GM23338 (cell line): ENCODE measurements at regions not wholly inside any gene's neighbourhood (a gene's known extent, or its start where the extent isn't known, plus 50 kb on each side); places are given as distances from the start of the nearest gene placed in this dataset.

ENCODE experiments used
- ATAC-seq: fragments of 200-7000 bp; cut with Tn5 transposase; 3 replicates; pipeline ENCODE4 v1.9.1; 2020
- DNase-seq: peaks from one replicate; pipeline ENCODE4 v3.0.0-alpha.2; 2015; ENCODE audit warnings: low spot score
- H2AFZ ChIP-seq: fragments of 200-600 bp; sonication (generic); 2 replicates; pipeline ENCODE4 v1.8.0; 2016; ENCODE audit warnings: antibody characterized with exemption, mild to moderate bottlenecking, moderate library complexity
- H3F3A ChIP-seq: fragments of 200-600 bp; sonication (generic); replicated peaks from 2 replicates; pipeline ENCODE4 v1.8.0; 2017; ENCODE audit warnings: antibody characterized with exemption, mixed run types, low read depth
- H3K27ac ChIP-seq: fragments of 200-600 bp; sonication (generic); 2 replicates; pipeline ENCODE4 v1.6.1; 2016; ENCODE audit warnings: low read depth
- H3K27me3 ChIP-seq: fragments of 200-600 bp; sonication (generic); 2 replicates; pipeline ENCODE4 v1.8.0; 2016; ENCODE audit warnings: mild to moderate bottlenecking, mixed run types, moderate library complexity; ENCODE audit not compliant: insufficient read depth
- H3K36me3 ChIP-seq: fragments of 200-600 bp; sonication (generic); 2 replicates; pipeline ENCODE4 v1.8.0; 2016; ENCODE audit warnings: mild to moderate bottlenecking; ENCODE audit not compliant: insufficient read depth
- H3K4me1 ChIP-seq: fragments of 200-600 bp; sonication (generic); 2 replicates; pipeline ENCODE4 v1.8.0; 2016; ENCODE audit warnings: mild to moderate bottlenecking, moderate library complexity; ENCODE audit not compliant: insufficient read depth
- H3K4me2 ChIP-seq: fragments of 200-600 bp; sonication (generic); 2 replicates; pipeline ENCODE4 v1.7.1; 2017; ENCODE audit warnings: mixed run types
- H3K4me3 ChIP-seq: fragments of 200-600 bp; sonication (generic); 2 replicates; pipeline ENCODE4 v1.6.1; 2016; ENCODE audit warnings: mixed run types
- H3K79me2 ChIP-seq: fragments of 200-600 bp; sonication (generic); replicated peaks from 2 replicates; pipeline ENCODE4 v1.8.0; 2017; ENCODE audit warnings: mild to moderate bottlenecking; ENCODE audit not compliant: insufficient read depth
- H3K9me2 ChIP-seq: fragments of 200-600 bp; sonication (generic); 2 replicates; pipeline ENCODE4 v1.8.0; 2017; ENCODE audit not compliant: insufficient read depth
- H4K20me1 ChIP-seq: fragments of 200-600 bp; sonication (generic); replicated peaks from 2 replicates; pipeline ENCODE4 v1.8.0; 2017; ENCODE audit warnings: mild to moderate bottlenecking; ENCODE audit not compliant: insufficient read depth
- H3K27ac Mint-ChIP-seq: 2 replicates; pipeline ENCODE4 v1.8.0; 2020; ENCODE audit warnings: inconsistent platforms, mild to moderate bottlenecking, moderate library complexity, mixed read lengths
- H3K27me3 Mint-ChIP-seq: 3 replicates; pipeline ENCODE4 v1.8.0; 2022; ENCODE audit warnings: low read depth, mild to moderate bottlenecking, moderate library complexity, mixed read lengths, inconsistent platforms; ENCODE audit not compliant: insufficient read depth, poor library complexity
- H3K36me3 Mint-ChIP-seq: 3 replicates; pipeline ENCODE4 v1.8.0; 2021; ENCODE audit warnings: low read depth, mild to moderate bottlenecking, inconsistent platforms, moderate library complexity, mixed read lengths
- H3K4me1 Mint-ChIP-seq: 3 replicates; pipeline ENCODE4 v1.8.0; 2020; ENCODE audit warnings: mild to moderate bottlenecking, inconsistent platforms, mixed read lengths
- H3K4me3 Mint-ChIP-seq: 3 replicates; pipeline ENCODE4 v1.8.0; 2021; ENCODE audit warnings: moderate library complexity, mild to moderate bottlenecking, inconsistent platforms, mixed read lengths
- H3K9me3 Mint-ChIP-seq: 3 replicates; pipeline ENCODE4 v1.8.0; 2020; ENCODE audit warnings: moderate library complexity, mild to moderate bottlenecking, inconsistent platforms, mixed read lengths
- CREB1 ChIP-seq: fragments of 250-450 bp; sonication (Bioruptor Pico); IDR thresholded peaks from 2 replicates; pipeline ENCODE4 v1.5.0; 2020; ENCODE audit warnings: low read depth, mild to moderate bottlenecking, moderate library complexity
- EZH2 ChIP-seq: fragments of 200-600 bp; sonication (generic); IDR thresholded peaks from one replicate; pipeline ENCODE4 v1.8.0; 2017; ENCODE audit warnings: antibody characterized with exemption, mild to moderate bottlenecking, low read depth; ENCODE audit not compliant: unreplicated experiment
- EZH2phosphoT487 ChIP-seq: fragments of 200-600 bp; sonication (generic); IDR thresholded peaks from one replicate; pipeline ENCODE4 v1.8.1; 2018; ENCODE audit warnings: antibody characterized with exemption; ENCODE audit not compliant: unreplicated experiment
- STAT1 ChIP-seq: IDR thresholded peaks from one replicate; pipeline ENCODE4 v1.6.1; 2016; ENCODE audit warnings: antibody characterized with exemption; ENCODE audit not compliant: unreplicated experiment
- TF ChIP-seq, protein P1 (sequence below), 2 experiments: fragments of 200-600 bp in 1 of 2; sonication (generic) in 1 of 2; conservative IDR thresholded peaks; 2 replicates each; pipeline versions ENCODE4 v1.5.1 to v1.6.1; 2016 to 2017; ENCODE audit warnings: antibody characterized with exemption in 2 of 2, low read depth in 2 of 2, mild to moderate bottlenecking in 2 of 2, moderate library complexity in 1 of 2
- TF ChIP-seq, protein P2 (sequence below): IDR thresholded peaks from one replicate; pipeline ENCODE4 v1.6.1; 2018; ENCODE audit warnings: antibody characterized with exemption; ENCODE audit not compliant: unreplicated experiment

DNA sequence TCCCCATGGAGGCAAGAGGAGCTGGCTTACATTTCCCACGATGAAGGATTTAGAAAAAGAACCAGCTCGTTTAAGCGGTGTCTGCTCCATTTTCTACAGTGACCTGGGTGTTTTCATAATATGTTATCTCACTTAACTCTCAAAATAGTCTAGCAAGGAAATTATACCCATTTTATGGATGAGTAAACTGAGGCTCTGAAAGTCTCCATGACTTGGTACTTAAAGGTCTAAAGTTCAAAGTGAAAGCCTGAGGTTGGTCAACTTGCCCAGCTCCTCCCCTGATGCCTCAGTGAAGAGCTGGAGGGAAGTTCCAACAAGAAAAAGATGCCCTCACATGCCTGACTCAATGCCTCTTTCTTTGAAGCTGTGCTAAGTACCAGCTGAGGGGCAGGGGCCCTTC lies 232.0 kb downstream of the CBLN1 start:
- no peaks in the 10 kb centered on the region for H3K9me3 Mint-ChIP-seq
- TF ChIP-seq CREB1 (CRISPR knock-in tag), result no peak
- DNase-seq (no peak), ATAC-seq (no peak)
- Histone ChIP-seq H3F3A (no peaks in the 10 kb centered on the region), H3K9me2 (no peaks in the 10 kb centered on the region), H2AFZ (no peak overlapping the region), H4K20me1 (no peaks in the 10 kb centered on the region), H3K27ac (no peak overlapping the region), H3K4me1 (no peaks in the 10 kb centered on the region; the same call in 1 of the 2 replicates), H3K27me3 (no peaks in the 10 kb centered on the region), H3K36me3 (no peaks in the 10 kb centered on the region), H3K79me2 (no peaks in the 10 kb centered on the region), H3K4me2 (no peak overlapping the region), H3K4me3 (no peak overlapping the region)
- H3K27me3 Mint-ChIP-seq, result peaks cover 6% of the 10 kb centered on the region
- H3K36me3 Mint-ChIP-seq, result no peaks in the 10 kb centered on the region
- no peak overlapping the region for H3K27ac Mint-ChIP-seq
- no peaks in the 10 kb centered on the region; the same call in 2 of the 3 replicates for H3K4me1 Mint-ChIP-seq
- H3K4me3 Mint-ChIP-seq, result no peak overlapping the region

DNA sequence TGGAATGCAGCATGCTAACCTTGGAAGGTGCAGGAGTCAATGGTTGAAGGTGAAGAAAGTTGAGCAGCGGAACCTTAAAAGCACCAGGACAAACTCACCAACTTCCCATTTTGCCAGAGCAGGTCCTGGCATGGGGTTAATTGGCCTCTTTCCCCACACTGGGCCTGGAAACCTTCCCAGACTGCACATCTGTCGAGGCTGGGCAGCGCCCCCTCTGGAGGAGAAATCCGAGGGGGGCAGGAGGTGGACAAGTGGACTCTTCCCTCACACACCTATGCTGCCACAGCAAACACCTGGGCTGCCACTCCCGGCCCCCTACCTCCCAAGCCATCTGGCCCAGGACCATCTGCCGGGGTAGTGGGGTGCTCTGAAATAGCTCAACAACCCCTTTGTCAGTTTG lies 232.4 kb downstream of the CBLN1 start:
- Mint-ChIP-seq H3K27ac (no peak overlapping the region), H3K4me3 (no peak overlapping the region), H3K9me3 (no peaks in the 10 kb centered on the region), H3K4me1 (no peaks in the 10 kb centered on the region; the same call in 2 of the 3 replicates), H3K36me3 (no peaks in the 10 kb centered on the region), H3K27me3 (peaks cover 6% of the 10 kb centered on the region)
- H3K79me2 ChIP-seq, result no peaks in the 10 kb centered on the region
- H4K20me1 ChIP-seq, result no peaks in the 10 kb centered on the region
- no peak overlapping the region for H2AFZ ChIP-seq
- no peak overlapping the region for H3K27ac ChIP-seq
- H3K36me3 ChIP-seq, result no peaks in the 10 kb centered on the region
- no peak overlapping the region for H3K4me3 ChIP-seq
- H3F3A ChIP-seq, result no peaks in the 10 kb centered on the region
- H3K27me3 ChIP-seq, result no peaks in the 10 kb centered on the region
- ATAC-seq, result no peak
- no peak overlapping the region for H3K4me2 ChIP-seq
- no peak for DNase-seq
- TF ChIP-seq, protein P1, sequence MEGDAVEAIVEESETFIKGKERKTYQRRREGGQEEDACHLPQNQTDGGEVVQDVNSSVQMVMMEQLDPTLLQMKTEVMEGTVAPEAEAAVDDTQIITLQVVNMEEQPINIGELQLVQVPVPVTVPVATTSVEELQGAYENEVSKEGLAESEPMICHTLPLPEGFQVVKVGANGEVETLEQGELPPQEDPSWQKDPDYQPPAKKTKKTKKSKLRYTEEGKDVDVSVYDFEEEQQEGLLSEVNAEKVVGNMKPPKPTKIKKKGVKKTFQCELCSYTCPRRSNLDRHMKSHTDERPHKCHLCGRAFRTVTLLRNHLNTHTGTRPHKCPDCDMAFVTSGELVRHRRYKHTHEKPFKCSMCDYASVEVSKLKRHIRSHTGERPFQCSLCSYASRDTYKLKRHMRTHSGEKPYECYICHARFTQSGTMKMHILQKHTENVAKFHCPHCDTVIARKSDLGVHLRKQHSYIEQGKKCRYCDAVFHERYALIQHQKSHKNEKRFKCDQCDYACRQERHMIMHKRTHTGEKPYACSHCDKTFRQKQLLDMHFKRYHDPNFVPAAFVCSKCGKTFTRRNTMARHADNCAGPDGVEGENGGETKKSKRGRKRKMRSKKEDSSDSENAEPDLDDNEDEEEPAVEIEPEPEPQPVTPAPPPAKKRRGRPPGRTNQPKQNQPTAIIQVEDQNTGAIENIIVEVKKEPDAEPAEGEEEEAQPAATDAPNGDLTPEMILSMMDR (conservative IDR thresholded peaks at IDR 0.05; ENCODE audit: low read depth in 2 of 2), result peak; percentile 19 to 47; a peak in 2 of 4 replicates
- no peak for TF ChIP-seq EZH2phosphoT487
- no peaks in the 10 kb centered on the region; the same call in 1 of the 2 replicates for H3K4me1 ChIP-seq
- no peaks in the 10 kb centered on the region for H3K9me2 ChIP-seq

DNA sequence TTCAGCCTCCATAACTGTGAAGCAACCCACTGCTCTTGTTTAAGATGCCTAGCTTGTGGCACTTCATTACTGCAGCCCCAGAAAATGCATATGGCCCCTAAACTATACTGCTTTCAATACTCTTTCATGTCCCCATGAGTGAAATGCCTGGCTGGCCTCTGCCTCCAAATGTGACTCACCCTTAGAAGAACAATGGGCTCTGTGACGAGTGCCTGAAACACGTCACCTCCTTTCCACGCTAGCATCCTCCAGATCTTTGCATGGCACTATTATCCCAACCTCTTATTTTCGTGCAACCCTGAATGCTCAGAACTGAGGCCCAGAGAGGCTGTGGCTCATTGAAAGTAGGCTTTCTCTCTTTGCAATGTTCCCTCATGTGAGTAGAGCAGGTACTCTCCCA lies 233.1 kb downstream of the CBLN1 start:
- H3K4me1 ChIP-seq, result no peaks in the 10 kb centered on the region; the same call in 1 of the 2 replicates
- Mint-ChIP-seq H3K36me3 (no peaks in the 10 kb centered on the region), H3K27me3 (peaks cover 6% of the 10 kb centered on the region), H3K4me3 (no peak overlapping the region), H3K27ac (no peak overlapping the region; the same call in 1 of the 2 replicates), H3K4me1 (no peaks in the 10 kb centered on the region; the same call in 2 of the 3 replicates), H3K9me3 (no peaks in the 10 kb centered on the region)
- no peak overlapping the region for H3K27ac ChIP-seq
- H3K4me3 ChIP-seq, result no peak overlapping the region
- no peaks in the 10 kb centered on the region for H3K27me3 ChIP-seq
- H3K9me2 ChIP-seq, result no peaks in the 10 kb centered on the region
- no peaks in the 10 kb centered on the region for H3K79me2 ChIP-seq
- ATAC-seq, result no peak
- DNase-seq, result no peak
- no peaks in the 10 kb centered on the region for H3K36me3 ChIP-seq
- no peaks in the 10 kb centered on the region for H3F3A ChIP-seq
- H3K4me2 ChIP-seq, result no peak overlapping the region
- H4K20me1 ChIP-seq, result no peaks in the 10 kb centered on the region
- no peak overlapping the region for H2AFZ ChIP-seq
- TF ChIP-seq STAT1, result no peak
- TF ChIP-seq, protein P2, sequence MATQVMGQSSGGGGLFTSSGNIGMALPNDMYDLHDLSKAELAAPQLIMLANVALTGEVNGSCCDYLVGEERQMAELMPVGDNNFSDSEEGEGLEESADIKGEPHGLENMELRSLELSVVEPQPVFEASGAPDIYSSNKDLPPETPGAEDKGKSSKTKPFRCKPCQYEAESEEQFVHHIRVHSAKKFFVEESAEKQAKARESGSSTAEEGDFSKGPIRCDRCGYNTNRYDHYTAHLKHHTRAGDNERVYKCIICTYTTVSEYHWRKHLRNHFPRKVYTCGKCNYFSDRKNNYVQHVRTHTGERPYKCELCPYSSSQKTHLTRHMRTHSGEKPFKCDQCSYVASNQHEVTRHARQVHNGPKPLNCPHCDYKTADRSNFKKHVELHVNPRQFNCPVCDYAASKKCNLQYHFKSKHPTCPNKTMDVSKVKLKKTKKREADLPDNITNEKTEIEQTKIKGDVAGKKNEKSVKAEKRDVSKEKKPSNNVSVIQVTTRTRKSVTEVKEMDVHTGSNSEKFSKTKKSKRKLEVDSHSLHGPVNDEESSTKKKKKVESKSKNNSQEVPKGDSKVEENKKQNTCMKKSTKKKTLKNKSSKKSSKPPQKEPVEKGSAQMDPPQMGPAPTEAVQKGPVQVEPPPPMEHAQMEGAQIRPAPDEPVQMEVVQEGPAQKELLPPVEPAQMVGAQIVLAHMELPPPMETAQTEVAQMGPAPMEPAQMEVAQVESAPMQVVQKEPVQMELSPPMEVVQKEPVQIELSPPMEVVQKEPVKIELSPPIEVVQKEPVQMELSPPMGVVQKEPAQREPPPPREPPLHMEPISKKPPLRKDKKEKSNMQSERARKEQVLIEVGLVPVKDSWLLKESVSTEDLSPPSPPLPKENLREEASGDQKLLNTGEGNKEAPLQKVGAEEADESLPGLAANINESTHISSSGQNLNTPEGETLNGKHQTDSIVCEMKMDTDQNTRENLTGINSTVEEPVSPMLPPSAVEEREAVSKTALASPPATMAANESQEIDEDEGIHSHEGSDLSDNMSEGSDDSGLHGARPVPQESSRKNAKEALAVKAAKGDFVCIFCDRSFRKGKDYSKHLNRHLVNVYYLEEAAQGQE, result no peak
- no peak for TF ChIP-seq EZH2phosphoT487
- TF ChIP-seq EZH2, result no peak
